Left cardiac atrium (tissue), 4 donors: ENCODE measurements at regions not wholly inside any gene's neighbourhood (a gene's known extent, or its start where the extent isn't known, plus 50 kb on each side); places are given as distances from the start of the nearest gene placed in this dataset.
"Not testable (repeated sequence)": the region's sequence is repeated elsewhere in the genome, so short reads cannot be mapped to it uniquely, and the experiment has no call there.

Experiments
- ATAC-seq, 2 donors: fragments of 200-7000 bp; cut with Tn5 transposase; one replicate each; pipeline ENCODE4 v1.9.1; 2020; ENCODE audit warnings: mild to moderate bottlenecking in 2 of 2, moderate library complexity in 2 of 2
- DNase-seq: peaks from one replicate; pipeline ENCODE4 v3.0.0-alpha.2; 2020
- intact Hi-C, 2 donors: fragments of 100-400 bp; cut with DNase I; formaldehyde crosslinking; loops; one replicate each; pipeline versions ENCODE4 v1.14.1 to v1.15.1; 2022 to 2023
- donor health status: DM: no; HTN: yes; CAD: no.
- donor health status: DM: no; HTN: yes; CAD: no; lungs with severe emphysema.
- donor health status: DM: yes; HTN: yes; CAD: no.
- donor health status: Dilated cardiomyopathy.

DNA sequence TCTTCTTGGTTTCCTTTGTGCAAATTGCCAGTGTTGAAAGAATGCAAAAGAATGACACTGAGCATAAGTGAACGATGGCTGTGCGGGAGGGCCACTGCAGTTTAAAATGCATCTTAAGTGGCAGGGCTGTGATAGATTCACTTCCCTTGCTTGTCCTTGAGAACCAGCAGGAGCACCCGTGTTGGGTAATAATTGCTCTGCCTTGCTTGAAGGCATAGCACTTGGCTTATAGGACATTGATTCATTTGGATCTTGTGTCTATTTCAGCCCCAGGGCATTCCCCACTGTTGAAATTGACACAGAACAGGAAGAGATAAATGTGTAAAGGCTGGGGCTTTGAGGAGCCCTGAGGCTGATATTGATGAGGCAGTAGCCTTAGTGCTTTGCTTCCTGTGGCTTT is 1003.7 kb upstream of the GYPC start:
- no peak for DNase-seq
- intact Hi-C loops, result no loop called here
- no peak for ATAC-seq

DNA sequence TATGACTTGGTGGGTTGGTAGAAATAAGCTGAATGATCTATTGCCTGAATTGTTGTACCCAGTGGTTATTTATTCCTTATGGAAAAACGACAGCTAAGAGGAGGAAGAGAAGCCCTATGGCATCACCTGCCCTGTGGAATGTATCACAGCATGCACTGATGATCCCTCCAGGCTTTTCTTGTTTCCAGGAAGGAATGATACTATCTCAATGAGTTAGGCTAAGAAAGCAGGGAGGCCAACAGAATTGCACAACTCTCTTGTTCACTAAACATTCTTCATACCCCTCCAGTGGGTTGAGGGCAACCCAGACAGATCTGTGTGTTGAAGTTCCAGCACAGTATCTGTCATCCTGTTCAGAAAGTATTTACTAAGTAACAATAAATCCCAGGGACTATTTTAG is 1001.7 kb upstream of the GYPC start:
- intact Hi-C loops, result no loop called here
- ATAC-seq (no peak), DNase-seq (no peak)

DNA sequence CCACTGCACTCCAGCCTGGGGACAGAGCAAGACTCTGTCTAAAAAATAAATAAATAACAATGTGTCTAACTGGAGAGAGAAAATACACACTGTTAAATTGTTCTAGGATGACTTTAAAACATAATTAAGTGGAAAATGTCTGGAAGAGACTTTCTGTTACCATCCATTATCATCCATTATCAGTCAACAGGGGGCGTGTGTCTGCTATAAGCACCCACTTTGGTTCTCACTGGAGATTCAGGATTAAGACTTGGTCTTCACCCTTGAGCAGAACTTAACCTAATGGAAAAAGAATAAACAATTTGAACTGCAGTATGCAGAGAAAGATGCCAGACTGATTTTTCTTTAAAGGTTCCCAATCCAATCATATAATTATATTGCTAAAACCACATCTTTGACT is 999.8 kb upstream of the GYPC start:
- ATAC-seq (no peak), DNase-seq (no peak)
- intact Hi-C loops, result no loop called here

DNA sequence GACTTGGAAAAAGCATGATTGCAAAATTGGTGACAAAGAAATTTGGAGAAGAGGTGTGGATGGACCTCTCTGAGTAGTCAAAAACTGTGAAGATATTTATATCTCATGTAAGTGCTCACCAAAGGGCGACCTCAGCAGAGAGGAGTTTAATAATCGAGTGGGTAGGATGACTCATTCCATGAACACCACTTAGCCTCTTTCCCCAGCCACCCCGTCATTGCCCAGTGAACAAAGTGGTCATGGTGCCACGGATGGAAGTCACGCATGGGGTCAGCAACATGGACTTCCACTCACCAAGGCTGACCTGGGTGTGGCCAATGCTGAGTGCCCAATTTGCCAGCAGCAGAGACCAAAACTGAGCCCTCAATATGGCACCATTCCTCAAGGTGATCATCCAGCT is 997.4 kb upstream of the GYPC start:
- intact Hi-C loops, result no loop called here
- DNase-seq (no peak), ATAC-seq (no peak)

DNA sequence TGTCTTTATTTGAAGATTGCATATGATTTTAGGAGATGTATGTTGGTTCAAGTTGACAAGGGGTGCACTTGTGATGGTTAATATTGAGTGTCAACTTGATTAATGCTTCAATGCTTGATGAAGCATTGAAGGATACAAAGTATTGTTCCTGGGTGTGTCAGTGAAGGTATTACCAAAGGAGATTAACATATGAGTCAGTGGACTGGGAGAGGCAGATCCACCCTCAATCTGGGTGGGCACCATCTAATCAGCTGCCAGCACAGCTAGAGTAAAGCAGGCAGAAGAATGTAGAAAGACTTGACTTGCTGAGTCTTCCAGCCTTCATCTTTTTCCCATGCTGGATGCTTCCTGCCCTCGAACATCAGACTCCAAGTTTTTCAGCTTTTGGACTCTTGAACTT is 995.6 kb upstream of the GYPC start:
- DNase-seq, ATAC-seq, intact Hi-C loops: not testable (repeated sequence)

DNA sequence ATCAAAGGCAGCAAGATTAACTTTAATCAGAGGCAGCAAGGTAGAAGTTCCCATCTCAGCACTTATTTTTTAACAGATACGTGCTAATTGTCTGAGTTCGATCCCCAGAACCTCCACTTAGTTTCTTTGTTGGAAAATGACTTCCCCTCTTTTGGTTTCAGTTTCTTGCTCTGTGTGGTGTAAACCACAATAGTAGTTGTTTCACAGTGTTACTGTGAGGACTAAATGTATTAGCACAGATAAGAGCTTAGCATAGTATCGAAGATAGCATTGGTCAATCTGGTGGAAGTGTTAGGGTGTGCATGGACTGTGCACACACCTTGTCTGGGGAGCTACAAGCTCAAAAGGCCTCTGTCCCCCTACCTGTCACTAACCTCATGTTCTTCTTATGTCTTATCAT is 988.3 kb upstream of the GYPC start:
- ATAC-seq (no peak), DNase-seq (no peak)
- intact Hi-C loops, result no loop called here

DNA sequence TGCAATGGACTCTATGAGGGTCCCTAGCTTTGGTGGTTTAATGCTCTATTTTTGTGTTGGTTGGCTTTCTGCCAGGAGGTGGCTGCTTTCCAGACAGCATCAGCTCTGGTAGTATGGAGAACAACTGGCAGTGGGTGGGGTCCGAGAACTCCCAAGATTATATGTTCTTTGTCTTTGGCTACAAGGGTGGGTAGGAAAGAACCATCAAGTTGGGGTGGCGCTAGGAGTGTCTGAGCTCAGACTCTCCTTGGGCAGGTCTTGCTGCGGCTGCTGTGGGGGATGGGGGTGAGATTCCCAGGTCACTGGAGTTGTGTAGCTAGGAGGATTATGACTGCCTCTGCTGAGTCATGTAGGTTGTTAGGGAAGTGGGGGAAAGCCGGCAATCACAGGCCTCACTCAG is 976.1 kb upstream of the GYPC start:
- ATAC-seq, result no peak
- intact Hi-C loops, result no loop called here
- DNase-seq, result no peak

DNA sequence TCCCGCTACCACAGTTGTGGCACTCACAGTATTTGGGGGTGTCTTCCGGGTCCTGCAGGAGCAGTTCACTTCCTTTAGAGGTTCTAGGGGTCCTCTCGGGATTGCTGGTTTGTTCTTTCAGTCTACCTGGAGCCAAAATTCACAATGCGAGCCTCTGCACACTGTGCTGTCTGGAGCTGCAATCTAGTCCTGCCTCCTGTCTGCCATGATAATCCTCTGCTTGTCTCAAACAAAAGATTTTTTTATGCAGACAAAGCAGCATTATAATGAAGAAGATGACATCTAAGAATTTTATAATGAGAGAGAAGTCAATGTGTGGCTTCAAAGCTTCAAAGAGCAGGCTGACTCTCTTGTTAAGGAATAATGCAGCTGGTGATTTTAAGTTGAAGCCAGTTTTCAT is 975.1 kb upstream of the GYPC start:
- intact Hi-C loops, result no loop called here
- DNase-seq, result no peak
- no peak for ATAC-seq

DNA sequence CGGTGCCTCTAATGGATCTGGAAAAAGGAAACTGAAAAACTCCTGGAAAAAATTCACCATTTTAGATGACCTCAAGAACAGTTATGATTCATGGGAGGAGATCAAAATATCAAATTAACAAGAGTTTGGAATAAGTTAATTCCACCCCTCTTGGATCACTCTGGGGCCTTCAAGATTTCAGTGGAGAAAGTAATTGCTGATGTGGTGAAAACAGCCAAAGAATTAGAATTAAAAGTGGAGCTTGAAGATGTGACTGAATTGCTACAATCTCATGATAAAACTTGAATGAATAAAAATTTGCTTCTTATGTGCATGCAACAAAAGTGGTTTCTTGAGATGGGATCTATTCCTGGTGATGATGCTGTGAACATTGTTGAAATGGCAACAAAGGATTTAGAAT is 974.4 kb upstream of the GYPC start:
- intact Hi-C loops, result no loop called here
- ATAC-seq (no peak), DNase-seq (no peak)

DNA sequence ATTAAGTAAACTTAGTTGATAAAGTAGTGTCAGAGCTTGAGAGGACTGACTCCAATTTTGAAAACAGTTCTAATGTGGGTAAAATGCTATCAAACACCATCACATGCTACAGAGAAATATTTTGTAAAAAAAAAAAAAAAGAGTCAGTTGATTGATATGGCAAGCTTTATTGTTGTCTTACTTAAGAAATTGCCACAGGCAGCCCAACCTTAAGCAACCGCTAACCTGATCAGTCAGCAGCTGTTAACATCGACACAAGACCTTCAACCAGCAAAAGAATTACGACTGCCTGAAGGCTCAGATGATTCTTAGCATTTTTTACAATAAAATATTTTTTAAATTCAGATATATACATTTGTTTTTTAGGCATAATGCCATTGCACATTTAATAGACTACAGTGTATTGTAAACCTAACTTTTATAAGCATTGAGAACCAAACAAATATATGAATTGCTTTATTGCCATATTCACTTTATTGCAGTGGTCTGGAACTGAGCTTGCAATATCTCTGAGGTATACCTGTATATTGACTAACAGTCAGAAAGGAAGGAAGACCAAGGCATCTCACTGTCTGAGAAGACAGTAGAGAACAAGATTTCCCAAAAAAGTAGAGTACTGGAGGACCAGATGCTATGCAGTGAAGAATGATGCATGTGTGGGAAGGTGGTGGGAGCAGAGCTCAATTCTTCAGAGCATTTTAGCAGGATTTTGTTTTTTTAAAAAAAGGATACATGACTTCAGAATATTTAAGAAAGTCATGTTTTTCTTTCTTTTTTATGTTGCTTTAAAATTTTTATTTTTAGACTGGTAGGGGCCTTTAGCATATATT is 973.8 kb upstream of the GYPC start:
- no peak for DNase-seq
- intact Hi-C loops, result no loop called here

DNA sequence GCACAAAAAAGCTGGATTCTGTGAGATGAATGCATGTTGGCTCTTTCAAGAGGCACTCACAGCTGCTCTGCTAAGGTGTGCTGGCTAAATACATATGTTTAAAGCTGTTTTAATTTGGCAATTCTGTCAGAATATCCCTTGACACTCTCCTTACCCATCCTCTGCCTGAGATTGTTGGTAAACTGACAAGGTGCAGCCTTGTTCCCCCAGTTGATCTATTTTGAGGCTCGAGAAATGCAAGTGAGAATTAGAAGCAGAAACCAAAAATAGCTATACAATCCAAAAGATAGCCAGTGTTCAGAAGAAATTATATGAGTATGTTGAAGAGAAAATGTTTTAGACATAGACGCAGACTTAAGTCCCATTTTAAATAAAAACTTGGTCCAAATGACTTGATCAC is 971.7 kb upstream of the GYPC start:
- intact Hi-C loops, result no loop called here
- no peak for ATAC-seq
- no peak for DNase-seq

More for the DNA sequence above, 973.8 kb upstream of the GYPC start:
- ATAC-seq, result no peak

DNA sequence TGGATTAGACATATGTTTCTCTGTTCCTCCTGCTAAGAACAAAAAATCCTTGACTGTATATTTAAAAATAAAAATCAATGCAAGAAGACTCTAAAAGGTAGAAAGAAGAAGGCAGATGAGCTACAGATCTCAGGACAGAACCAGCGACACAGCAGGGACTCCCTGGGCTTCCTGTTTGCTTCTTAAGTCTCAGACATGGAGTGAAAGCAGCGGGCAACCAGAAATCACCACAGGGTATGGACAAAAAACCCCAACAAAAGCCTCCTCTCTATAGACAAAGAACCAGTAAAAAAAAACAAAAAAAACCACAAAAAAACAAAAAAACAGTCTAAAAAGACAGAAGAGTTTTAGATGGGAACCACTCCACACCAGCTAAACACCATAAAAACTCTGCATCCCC is 971.0 kb upstream of the GYPC start:
- no peak for DNase-seq
- intact Hi-C loops, result no loop called here
- ATAC-seq, result no peak

DNA sequence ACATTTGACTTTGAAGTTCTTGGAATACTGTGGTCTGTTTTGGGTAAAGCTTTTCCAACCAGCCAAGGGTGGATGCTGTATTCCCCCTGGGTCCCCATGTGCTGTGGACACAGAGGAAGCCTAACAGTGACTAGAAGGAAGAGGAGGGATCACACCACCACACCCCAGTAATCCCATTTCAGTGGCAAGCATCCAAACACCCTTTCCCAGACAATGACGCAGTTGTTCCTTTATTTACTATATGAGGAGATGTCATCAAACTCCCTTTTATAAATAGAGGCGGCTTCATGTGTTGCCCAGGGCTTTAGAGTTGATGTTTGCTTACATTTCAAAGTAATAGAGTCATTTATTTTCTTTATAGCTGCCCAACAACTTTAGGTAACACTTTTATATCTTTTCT is 959.4 kb upstream of the GYPC start:
- intact Hi-C loops, result no loop called here

DNA sequence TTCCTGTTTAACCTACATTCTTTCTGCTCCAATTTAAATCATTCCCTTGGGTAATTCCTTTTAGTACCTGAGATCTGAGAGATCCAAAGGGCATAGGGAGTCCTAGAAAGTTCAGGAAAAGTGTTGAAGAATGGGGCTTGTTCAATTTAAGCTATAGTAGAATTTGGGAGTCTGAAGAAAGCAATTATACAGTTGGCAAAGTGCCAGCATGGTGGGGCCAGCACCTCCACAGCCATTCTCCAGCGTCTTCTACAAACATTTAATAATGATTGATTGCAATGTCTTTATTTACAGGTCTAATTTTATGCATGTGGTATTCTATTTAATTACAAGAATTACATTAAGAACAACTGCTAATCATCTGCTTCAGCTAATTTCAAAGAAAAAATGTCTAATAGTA is 957.7 kb upstream of the GYPC start:
- intact Hi-C loops, result no loop called here
- DNase-seq (no peak), ATAC-seq (no peak)

More for the DNA sequence above, 959.4 kb upstream of the GYPC start:
- DNase-seq (no peak), ATAC-seq (no peak)

DNA sequence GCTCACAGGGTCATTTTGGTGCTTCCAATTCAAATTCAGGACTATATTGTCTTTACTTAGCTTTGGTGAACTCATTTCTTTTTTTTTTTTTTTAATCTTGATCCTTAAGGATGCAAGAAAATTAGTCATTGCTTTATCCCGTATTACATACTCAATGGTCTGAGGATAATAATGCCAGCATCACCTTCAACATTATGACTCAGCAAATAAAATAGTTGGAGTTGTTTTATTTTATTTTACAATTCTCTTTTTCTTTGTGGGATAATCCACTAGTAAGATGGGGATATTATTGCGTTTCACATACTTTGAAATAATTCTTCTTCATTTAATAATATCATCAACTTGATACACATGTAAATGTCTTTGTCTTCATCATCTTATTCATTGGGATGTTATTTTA is 954.9 kb upstream of the GYPC start:
- no peak for ATAC-seq
- intact Hi-C loops, result no loop called here
- no peak for DNase-seq

DNA sequence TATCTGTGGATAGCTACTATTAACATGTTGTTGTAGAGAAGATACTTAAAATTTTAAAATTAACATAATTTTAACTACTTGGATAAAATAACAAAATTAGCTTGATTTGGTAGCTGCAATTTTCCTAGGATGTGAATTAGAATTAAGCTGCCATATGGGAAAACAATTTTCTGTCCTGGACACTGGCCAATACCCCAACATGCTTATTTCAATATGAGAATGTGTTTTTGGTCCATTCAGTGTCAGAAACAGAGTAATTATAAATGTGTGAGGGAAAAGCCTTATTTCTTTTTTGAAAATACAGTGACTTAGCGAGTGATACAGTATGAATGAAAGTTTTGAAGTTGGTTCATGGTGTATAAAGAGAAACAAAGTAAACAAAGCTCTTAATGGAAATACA is 948.3 kb upstream of the GYPC start:
- intact Hi-C loops, result no loop called here
- no peak for ATAC-seq
- no peak for DNase-seq

DNA sequence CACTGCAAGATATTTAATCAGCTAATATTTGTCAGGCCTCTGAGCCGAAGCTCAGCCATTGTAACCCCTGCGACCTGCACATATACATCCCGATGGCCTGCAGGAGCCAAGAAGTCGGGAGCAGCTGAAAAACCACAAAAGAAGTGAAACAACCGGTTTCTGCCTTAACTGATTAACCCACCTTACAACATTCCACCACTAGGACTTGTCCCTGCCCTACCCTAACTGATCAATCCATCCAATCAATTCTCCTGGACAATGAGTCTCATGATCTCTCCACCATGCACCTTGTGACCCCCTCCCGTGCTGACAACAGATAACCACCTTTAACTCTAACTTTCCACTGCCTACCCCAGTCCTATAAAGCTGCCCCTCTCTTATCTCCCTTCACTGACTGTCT is 945.4 kb upstream of the GYPC start:
- ATAC-seq, result no peak
- intact Hi-C loops, result no loop called here
- DNase-seq, result no peak

DNA sequence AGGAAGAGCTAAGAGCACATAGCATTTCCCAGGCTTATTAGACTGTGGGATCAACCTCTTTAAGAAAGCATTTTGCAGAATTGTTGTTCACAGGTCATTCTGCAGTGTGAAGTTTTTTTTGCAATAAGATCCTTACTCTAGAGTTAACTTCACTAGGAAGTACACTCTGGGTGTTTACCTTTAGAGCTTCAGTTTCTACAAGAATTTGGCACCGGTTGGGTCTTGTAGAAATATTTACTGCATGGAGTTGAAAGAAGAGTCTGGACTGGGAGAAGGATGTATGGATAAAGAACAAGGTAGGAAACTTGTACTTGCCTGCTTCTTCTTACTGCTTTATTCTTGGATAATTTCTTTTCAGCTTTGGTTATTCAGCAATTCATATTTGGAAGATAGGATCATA is 944.9 kb upstream of the GYPC start:
- no peak for DNase-seq
- intact Hi-C loops, result no loop called here
- ATAC-seq, result no peak

DNA sequence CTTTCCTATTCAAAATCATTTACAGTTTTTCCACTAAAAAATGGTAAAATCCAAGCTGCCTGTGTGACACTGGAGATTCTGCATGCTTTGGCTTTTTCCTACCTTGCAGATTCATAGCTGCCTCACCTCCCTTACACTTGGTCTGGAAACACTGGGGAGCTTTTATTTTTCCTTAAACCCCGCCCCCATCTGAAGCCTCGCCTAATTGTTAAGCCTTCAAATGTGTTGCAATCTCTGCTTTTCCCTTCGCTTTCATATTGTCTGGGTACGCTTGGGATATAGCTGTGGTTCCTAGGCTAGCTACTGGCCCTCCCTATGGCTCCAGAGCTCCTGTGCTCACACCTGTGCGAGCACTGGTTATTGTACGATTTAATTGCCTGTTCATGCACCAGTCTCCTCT is 942.4 kb upstream of the GYPC start:
- intact Hi-C loops, result no loop called here
- DNase-seq, result no peak
- no peak for ATAC-seq

DNA sequence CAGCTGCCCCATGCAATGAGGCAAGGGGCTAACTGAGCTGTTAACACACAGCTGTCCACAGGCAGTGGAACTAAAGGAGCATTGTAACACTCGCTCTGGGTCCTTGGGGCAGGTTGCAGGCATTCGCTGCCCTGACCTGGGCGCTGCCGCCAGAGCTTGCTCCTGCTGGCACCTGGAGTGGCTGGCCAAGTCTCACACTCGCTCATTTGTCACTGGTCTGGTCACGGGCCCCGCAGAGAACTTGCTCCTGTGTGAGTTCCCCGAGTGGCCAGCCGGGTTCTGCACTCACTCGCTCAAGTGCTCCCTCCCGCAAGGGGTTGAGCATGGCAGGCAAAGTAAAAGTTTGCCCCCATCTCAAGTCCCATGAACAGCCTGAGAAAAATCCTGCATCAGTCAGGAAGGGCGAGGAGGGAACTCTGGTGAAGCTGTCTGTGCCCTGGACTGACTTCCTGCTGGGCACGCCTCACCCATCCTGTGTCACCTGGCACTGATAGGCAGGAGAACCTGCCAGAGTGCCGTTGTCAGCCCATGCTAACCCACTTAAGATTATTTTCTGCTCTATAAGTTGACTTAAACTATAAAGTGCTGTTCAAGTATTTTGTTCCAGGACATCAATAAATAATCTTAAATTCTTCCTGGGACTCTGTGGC is 934.8 kb upstream of the GYPC start:
- no peak for DNase-seq
- intact Hi-C loops, result no loop called here
- ATAC-seq, result no peak

DNA sequence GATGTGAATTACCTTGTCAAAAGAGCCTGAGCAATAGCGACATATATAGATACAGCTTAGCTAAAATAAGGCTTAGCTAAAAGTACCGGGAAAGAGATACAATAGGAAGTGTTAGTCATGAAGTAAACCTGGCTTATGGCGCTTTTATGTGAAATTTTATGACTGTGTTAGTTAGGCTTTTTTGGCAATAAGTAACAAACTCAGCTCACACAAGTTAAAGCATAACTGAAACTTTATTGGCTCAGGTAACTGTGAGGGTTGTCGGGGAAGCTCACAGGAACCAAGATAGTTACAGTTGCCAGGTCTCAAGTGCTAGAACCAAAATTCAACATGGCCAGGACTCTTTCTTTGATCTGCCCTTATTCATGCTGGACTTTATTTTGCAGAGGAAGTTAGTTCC is 925.0 kb upstream of the GYPC start:
- intact Hi-C loops, result no loop called here
- DNase-seq, result no peak
- no peak for ATAC-seq
